Peyer's patch (tissue), 4 donors: ENCODE measurements at regions not wholly inside any gene's neighbourhood (a gene's known extent, or its start where the extent isn't known, plus 50 kb on each side); places are given as distances from the start of the nearest gene placed in this dataset.

Experiments
- CTCF ChIP-seq, 6 experiments: fragments of 450-650 bp in 4 of 6; fragments of 200-600 bp in 2 of 6; sonication (generic) in 1 of 6; IDR thresholded peaks; one replicate each; pipeline ENCODE4 v1.5.1; 2017 to 2019; ENCODE audit warnings: antibody characterized with exemption in 6 of 6, mild to moderate bottlenecking in 3 of 6, moderate library complexity in 1 of 6
- POLR2A ChIP-seq, 2 donors: fragments of 450-650 bp; IDR thresholded peaks; one replicate each; pipeline ENCODE4 v1.5.1; 2017; ENCODE audit warnings: antibody characterized with exemption in 2 of 2, mild to moderate bottlenecking in 2 of 2, moderate library complexity in 2 of 2

GRCh38 chr4:15162046-15162445 is 159.8 kb downstream of the CPEB2 start:
- TF ChIP-seq CTCF (IDR thresholded peaks at IDR 0.05) (no peak), POLR2A (IDR thresholded peaks at IDR 0.05) (no peak)
